GM18508 (cell line): ENCODE measurements at regions not wholly inside any gene's neighbourhood (a gene's known extent, or its start where the extent isn't known, plus 50 kb on each side); places are given as distances from the start of the nearest gene placed in this dataset.
"Not testable (repeated sequence)": the region's sequence is repeated elsewhere in the genome, so short reads cannot be mapped to it uniquely, and the experiment has no call there.

Experiments
- ATAC-seq: cut with Tn5 transposase; IDR thresholded peaks from one replicate; pipeline ENCODE4 v1.9.1; 2021; ENCODE audit warnings: moderate number of reproducible peaks; ENCODE audit not compliant: insufficient read depth, unreplicated experiment

DNA sequence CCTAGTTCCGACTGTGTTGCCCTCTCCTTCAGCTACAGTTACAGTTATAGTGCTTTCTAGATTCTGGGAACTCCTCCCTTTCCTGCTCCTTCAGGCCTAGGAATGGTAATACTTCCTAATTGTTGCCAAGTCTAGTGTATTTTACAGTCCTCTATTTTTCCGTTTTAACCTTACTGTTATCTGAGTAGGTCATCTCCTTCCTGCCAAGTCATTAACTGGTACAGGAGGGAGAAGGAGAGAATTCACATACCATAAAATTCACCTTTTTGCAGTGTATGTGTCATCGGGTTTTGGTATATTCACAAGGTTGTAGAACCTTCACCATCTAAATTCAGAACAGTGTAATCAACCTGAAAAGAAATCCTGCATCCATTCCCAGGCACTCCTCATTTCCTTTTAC is 335.4 kb upstream of the MEF2C start:
- ATAC-seq = no peak

DNA sequence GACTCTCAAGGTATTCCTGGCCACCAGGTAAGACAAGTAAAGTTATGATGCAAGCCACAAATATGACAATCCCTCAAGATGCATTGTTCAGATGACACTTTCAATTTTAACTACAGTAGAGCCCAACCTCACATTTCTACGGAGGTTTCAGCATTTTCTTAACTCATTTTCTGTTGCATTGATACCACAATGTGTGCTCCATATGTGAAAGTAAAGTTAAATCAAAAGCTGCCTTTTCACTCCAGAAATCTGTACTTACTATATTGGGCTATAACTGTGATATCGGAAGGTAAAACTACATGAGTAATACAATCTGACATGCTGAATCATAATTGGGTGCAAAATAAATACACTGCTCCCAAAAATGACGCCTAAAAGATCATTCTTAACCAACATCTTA is 333.6 kb upstream of the MEF2C start:
- ATAC-seq = no peak

DNA sequence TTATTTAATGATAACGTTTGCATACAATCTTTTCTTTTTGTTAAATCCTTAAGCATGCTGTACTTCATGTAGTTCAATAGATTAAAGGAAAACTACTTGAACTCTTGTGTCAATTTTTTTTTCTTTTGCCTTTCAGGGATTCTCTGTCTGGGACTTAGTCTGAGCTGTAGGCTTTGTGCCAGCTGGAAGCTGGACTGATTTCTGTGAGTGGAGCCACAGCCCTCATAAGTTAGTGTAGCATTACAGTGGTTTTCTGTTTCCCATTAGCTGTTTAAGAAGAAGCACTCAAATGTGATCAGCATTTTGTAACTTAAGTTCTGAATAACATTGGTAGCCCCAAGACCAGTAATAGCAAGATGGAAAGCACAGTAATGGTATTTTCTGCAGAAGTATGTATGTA is 330.6 kb upstream of the MEF2C start:
- no peak for ATAC-seq

DNA sequence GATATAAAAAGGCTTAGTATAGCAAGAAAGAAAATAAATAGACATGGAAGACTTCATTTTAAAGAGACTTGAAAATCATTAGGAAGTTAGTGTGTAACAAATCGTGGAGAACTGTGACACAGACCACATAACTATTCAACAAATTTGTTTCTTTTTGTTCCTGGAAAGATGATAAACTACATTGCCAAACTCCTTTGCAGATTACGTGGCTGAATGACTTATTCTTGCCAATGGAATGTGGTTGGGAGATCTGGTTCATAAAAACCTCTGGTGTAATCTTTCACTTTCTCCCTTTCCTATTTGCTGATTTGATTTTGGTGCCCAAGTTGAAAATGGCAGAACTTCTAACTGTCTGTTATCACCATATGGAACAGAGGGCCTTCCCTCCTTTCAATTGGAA is 328.9 kb upstream of the MEF2C start:
- no peak for ATAC-seq

DNA sequence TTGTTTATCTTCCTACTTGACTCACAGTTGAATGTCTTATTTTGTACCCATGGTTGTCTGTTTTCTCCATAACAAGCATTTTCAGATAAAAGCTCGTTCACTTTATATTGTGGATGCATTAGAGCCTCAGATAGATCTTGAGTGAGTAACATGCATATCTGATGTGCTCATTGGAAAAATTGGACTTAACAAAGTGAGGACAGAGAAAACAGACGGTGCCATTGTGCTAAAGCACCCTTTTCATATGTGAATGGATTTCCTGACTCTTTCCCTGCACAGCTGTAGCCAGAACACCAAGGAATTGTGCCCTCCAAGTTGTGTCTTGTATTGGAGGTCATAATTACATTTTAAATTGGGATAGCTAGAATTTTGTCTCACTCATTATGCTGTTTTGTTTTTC is 325.8 kb upstream of the MEF2C start:
- ATAC-seq = no peak

DNA sequence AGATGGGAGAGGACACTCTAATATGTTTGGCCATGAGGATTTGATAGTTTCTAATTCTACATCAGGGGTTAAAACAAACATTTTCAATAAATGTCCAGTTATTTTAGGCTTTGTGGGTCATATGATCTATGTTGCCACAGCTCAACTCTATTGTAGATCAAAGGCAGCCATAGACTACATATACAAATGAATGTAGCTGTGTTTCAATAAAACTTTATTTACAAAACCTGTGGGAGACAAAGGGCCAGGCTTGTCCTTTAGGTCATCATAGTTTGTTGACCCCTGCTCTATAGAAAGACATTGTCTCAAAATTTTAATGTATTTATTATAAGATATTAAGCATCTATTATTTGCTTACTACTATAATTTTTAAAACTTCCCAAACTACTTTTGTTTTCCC is 325.4 kb upstream of the MEF2C start:
- ATAC-seq = no peak

DNA sequence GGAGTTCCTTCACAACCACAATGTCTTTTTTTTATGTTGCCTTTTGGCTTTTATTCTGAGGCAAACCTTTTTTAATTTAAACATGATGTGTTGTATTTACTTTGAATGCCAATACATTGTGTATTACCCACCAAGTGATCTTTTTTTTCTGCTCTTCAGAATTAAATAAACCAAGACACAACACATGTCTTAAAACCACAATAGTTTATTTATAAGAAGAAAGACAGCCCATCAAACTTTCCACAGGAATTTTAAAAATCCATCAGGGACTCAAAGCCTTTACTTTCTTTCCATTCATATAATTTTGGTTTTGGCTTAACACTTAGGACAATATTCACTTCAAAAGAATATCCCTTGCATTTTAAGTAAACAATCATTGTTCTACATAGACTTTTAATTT is 321.8 kb upstream of the MEF2C start:
- ATAC-seq = no peak

DNA sequence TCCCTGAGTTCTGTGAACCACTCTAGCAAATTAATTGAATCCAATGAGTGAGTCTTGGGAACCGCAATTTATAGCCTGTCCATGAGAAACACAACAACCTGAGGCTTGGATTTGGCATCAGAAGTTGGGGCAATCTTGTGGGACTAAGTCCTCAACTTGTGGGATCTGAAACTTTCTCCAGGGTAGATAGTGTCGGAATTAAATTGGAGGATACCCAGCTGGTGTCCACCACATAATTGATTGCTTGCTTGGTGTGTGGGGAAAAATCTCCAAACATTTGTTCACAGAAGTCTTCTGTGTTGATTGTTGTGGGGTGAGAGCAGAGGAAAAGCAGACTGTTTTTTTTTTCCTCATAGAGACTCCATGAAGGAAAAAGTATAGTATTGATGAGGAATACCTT is 320.6 kb upstream of the MEF2C start:
- no peak for ATAC-seq

DNA sequence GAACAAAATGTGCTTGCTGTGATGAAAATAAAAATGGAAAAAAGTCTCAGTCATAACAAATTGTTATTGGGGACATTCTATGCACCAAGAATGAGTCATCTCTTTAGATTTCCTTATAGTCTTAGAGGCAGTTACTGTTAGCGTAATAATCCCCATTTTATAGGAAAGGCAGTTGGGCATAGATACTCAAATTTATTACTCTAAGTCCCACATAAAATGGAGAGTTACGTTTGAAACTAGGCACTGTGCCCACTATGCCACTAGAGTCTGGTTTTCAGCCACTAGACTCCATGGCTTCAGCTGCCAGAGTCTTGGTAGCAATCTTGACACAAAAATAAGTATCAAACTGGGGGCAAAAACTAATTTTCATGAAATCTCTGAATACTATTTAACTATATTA is 317.9 kb upstream of the MEF2C start:
- no peak for ATAC-seq

DNA sequence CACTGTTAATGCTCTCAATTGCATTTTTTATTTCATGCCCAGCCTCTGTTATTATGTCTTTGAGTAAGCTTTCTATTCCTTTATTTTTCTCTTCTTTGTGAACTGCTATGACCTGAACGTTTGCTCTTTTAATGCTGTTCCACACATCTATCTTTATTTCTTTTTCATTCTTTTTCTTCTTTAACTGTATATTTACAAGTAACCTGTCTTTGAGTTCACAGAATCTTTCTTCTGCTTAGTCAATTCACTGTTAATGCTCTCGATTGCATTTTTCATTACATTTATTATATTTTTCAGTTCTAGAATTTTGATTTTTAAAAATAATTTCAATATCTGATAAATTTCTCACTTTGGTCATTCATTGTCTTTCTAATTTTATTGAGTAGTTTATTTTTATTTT is 316.3 kb upstream of the MEF2C start:
- no peak for ATAC-seq

DNA sequence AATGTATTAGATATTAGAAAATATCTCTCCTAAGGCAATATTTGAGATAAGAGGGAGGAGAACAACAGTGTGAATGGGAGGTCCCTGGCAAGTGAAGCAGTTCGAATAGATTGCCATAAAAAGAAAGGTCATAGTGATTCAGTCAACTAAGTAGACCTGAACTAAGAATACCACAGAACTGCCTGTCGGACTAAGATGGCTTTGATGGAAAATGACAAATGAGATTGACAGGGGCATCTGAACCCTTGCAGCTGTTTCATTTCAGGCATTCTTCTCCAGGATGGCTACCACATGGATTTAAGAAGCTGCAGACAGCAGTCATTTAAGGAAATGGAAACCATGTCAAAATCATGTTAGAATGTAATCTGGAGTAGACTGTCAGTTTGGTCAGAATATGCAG is 308.4 kb upstream of the MEF2C start:
- no peak for ATAC-seq

DNA sequence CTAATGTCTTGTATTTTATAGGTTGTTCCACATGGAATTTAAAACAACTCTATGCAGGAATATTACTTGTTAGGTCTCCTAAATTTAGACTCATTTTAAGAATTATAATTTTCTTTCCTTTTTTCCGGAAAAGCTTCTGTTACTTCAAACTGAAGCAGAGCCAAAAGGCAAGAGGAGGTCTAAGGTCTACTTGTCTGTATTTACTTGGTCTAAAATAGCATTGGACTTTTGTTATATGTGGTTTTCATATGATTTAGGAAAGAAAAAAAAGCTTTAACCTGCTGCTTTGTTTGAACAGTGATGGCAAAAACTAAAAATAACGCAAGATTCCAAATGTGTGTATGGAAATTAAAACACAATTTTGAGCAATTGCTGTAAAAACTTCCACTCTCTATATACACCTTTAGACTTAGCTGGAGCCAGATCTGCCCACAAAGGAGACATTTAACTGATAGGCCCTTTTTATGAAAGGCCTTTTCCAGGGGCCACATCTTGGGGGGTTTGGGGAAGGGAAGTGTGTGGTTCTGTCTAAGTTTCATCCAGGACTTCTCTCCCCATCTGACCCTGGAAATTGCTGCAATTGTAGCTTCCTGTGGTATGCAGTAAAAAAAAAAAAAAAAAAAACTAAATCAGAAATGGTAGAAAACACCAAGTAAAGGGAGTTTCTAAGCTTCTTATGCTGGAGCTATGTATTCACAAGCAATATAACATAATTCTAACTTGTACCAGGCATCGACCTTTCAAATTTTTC is 307.7 kb upstream of the MEF2C start:
- no peak for ATAC-seq

DNA sequence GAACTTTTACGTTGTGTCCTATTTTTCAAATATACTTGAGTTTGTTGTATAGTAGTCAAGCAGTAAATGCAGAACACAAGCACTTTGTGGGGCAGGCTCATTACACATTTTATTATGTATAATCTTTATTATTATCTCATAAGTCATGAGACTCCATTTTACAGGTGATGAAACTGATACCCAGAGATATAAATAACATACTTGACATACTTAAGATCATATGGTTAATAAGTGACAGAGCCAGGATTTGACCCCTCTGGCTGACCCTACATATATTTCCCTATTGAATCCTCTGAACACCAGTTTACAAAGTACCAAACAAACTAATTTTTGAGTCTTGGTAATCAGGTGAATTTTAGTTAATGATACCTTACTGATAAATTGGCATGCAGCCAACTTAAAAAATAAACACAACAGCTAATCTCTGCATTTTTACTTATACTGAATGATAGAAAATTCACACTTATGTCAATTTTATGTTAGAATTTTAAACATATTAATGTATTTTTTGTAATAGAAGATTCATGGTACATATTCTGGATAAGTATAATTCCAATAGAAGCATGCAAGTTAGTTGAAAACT is 305.0 kb upstream of the MEF2C start:
- no peak for ATAC-seq

DNA sequence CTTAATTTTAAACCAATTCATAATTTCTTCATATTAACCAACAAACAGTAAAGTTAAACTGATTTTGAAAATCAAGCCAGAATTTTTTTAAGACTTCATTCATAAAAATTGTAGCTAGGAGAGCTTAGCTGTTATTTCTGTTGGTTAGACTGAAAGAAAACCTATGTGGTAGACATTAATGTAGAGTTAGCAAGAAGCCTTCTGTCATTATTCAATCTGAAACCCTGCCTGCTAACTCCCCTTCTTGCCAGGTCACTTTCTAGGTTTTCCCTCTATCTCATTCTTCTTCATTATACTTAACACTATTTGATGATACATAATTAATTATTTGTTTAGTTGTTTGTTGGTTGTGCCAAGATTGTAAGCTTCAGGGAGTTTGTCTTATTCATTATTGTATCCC is 304.3 kb upstream of the MEF2C start:
- ATAC-seq = no peak

DNA sequence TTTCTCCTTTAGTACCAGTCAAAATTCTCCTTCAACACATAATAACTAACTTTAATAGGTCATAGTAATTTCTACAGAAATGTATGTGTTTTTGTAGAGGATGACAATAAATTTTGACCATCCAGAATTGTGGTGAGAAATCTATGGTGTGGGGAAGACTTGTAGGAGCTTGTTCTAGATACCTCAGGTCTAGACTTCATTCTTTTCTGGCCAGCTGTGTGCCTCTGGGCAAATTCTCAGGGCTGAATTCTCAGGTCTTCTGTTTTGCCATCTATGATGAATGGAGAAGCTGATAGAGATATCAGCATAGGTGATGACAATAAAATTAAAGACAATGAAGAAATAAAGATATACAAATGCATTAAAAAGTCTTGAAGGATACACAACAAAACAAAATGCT is 298.6 kb upstream of the MEF2C start:
- ATAC-seq = no peak

DNA sequence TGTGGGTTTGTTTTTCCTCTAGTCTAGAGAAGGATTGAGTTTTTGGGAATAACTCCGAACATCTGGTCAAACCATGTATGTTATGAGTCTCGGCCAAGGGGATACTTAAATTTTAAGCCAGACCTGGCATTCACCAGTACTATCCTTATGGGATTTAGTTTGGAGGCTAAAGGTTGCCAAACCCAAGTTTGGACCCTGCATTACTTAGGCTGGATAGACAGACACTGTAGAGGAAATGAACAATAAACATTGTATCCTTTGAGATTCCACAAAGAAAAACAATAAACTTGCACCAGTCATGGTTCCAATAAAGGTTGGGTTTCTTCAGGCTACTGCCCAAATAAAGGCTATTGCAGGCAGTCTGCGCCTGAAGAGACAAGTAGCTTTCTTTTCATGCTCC is 296.7 kb upstream of the MEF2C start:
- ATAC-seq = no peak

DNA sequence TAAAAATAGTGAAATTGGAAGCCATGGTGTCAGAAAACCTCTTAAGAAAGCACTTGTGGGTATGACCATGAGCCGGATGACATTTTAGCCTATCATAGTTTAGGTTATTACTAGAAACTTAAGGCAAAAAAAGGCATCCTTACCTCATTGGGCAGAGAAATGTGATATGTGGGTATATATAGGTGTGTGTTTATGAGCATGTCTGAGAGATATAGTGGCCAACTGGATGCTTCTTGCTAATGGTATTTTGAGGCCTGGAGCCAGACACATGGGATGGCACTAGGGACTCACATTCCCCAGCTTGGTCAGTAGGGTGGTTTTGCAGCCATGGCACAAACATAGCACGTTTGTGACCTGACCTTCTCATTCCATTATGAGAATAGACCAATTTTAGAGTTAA is 295.6 kb upstream of the MEF2C start:
- no peak for ATAC-seq

DNA sequence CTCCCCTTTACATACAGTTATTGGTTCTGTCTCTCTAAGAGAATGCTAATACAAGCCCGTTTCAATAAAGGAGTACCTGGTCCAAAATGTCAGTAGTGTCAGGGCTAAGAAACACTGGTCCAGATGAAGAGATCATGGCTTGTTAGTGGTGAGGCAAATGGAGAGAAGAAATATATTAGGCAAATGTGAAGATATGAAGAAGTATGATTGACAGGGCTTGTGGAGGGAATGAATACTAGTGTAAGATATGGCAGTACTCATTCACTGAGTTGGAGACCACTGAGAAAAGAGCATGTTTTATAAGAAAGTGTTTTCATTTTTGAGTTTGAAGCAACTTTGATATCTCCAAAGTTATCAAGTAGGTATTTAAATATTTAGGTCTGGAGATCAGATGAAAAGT is 290.5 kb upstream of the MEF2C start:
- no peak for ATAC-seq

DNA sequence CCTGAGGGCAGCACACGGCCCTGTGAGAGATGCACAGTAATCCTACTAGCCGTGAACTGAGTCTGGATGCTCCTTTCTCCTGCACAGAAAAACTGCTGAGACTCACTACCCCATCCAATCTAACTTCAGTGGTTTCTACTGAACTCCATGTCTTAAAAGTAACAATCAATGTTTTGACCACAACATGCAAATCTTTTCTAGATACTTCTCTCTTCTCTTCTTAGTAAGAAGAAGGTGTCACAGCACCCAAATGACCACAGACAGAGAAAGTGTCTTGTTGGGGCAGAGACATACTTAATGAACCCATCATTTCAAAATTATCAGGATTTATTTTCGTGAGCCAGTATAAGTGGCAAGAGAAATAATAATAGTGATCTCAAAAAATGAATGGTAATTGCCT is 285.8 kb upstream of the MEF2C start:
- peak; percentile 71 for ATAC-seq

DNA sequence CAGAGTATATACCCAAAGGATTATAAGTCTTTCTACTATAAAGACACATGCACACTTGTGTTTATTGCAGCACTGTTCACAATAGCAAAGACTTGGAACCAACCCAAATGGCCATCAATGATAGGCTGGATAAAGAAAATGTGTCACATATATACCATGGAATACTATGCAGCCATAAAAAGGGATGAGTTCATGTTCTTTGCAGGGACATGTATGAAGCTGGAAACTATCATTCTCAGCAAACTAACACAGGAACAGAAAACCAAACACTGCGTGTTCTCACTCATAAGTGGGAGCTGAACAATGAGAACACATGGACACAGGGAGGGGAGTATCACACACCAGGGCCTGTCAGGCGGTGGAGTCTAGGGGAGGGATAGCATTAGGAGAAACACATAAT is 281.7 kb upstream of the MEF2C start:
- not testable (repeated sequence) for ATAC-seq

DNA sequence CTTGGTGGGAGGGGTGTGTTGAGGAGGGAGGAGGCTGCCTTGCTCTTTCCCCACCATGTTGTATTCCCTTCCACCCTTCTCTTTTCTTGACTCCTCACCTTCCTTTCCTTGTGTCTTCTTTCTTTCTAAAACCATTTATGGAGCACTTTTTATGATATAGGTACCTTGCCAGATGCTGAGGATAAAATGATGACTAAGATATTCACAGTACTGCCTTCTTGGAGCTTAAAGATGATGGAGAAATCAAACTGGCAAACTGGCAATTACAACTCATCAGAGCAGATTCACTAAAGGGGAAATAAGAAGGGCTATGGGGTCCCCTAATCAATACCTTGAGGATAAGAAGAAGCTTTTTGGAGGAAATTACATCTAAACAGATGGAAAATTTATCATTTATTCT is 273.2 kb upstream of the MEF2C start:
- no peak for ATAC-seq

DNA sequence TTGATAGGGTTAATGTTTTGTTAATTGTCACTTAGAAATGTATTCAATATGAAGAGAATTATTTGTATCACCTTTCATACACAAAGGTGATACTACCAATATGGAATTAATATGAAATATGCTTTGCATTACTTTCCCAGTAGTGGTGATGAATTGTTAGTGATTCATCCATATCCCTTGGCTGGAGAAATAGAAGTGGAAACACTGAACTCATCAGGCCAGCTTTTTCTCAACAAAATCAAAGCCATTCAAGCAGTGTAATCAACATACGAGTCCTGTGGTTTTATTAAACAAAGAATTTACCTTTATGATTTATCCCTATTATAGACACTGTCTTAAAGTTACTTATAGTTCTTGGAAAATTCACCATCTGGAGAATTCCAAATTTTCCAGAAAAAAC is 264.0 kb upstream of the MEF2C start:
- no peak for ATAC-seq
